CD4-positive, alpha-beta T cell treated with Interleukin-15 for 4 hours (primary cell): ENCODE measurements at regions not wholly inside any gene's neighbourhood (a gene's known extent, or its start where the extent isn't known, plus 50 kb on each side); places are given as distances from the start of the nearest gene placed in this dataset.

Experiments
- DNase-seq: peaks from one replicate; pipeline ENCODE4 v3.0.0-alpha.2; 2020; ENCODE audit warnings: low spot score

- no peak for DNase-seq
These were observed 92.6 kb upstream of the TENM3 start for GRCh38 chr4:182150645-182151044.

GRCh38 chr4:182155806-182156205 is 87.4 kb upstream of the TENM3 start:
- no peak for DNase-seq

GRCh38 chr4:182163180-182163579 is 80.0 kb upstream of the TENM3 start:
- no peak for DNase-seq

- DNase-seq: no peak
These were observed 73.6 kb upstream of the TENM3 start for GRCh38 chr4:182169572-182169971.

- DNase-seq: no peak
These were observed 73.2 kb upstream of the TENM3 start for GRCh38 chr4:182169987-182170386.

GRCh38 chr4:182170417-182170935 is 72.7 kb upstream of the TENM3 start:
- no peak for DNase-seq

GRCh38 chr4:182174979-182175378 is 68.2 kb upstream of the TENM3 start:
- no peak for DNase-seq

- DNase-seq: no peak
These were observed 67.2 kb upstream of the TENM3 start for GRCh38 chr4:182175788-182176519.

GRCh38 chr4:182177166-182177565 is 66.0 kb upstream of the TENM3 start:
- DNase-seq: no peak

GRCh38 chr4:182179105-182179504 is 64.1 kb upstream of the TENM3 start:
- DNase-seq: no peak

GRCh38 chr4:182179751-182180150 is 63.5 kb upstream of the TENM3 start:
- no peak for DNase-seq

GRCh38 chr4:182185491-182185890 is 57.7 kb upstream of the TENM3 start:
- DNase-seq: no peak

- no peak for DNase-seq
These were observed 55.5 kb upstream of the TENM3 start for GRCh38 chr4:182187674-182188073.

- DNase-seq: no peak
These were observed 54.6 kb upstream of the TENM3 start for GRCh38 chr4:182188622-182189021.

GRCh38 chr4:182189103-182189878 is 53.9 kb upstream of the TENM3 start:
- no peak for DNase-seq

- DNase-seq: no peak
These were observed 52.9 kb upstream of the TENM3 start for GRCh38 chr4:182190306-182190705.

- no peak for DNase-seq
These were observed 50.6 kb upstream of the TENM3 start for GRCh38 chr4:182192511-182193181.

- DNase-seq: no peak
These were observed 49.9 kb upstream of the TENM3 start for GRCh38 chr4:182193311-182193710.
